Adrenal gland (tissue), 5 donors: ENCODE measurements at regions not wholly inside any gene's neighbourhood (a gene's known extent, or its start where the extent isn't known, plus 50 kb on each side); places are given as distances from the start of the nearest gene placed in this dataset.

Experiments used
- POLR2A ChIP-seq, 2 donors: fragments of 450-650 bp; IDR thresholded peaks; one replicate each; pipeline ENCODE4 v1.6.1; 2017; ENCODE audit warnings: antibody characterized with exemption in 2 of 2, mild to moderate bottlenecking in 2 of 2, moderate library complexity in 1 of 2
- TF ChIP-seq, protein P1 (sequence below), 6 experiments: fragments of 450-650 bp in 4 of 6; fragments of 200-600 bp in 2 of 6; sonication (generic) in 1 of 6; IDR thresholded peaks; 1 replicate in 5 of 6; 2 replicates in 1 of 6; pipeline versions ENCODE4 v1.5.1 to v1.8.0; 2016 to 2021; ENCODE audit warnings: antibody characterized with exemption in 6 of 6, mild to moderate bottlenecking in 2 of 6, moderate library complexity in 1 of 6
- donor health status: DM: no; HTN: no; CAD: no.

DNA sequence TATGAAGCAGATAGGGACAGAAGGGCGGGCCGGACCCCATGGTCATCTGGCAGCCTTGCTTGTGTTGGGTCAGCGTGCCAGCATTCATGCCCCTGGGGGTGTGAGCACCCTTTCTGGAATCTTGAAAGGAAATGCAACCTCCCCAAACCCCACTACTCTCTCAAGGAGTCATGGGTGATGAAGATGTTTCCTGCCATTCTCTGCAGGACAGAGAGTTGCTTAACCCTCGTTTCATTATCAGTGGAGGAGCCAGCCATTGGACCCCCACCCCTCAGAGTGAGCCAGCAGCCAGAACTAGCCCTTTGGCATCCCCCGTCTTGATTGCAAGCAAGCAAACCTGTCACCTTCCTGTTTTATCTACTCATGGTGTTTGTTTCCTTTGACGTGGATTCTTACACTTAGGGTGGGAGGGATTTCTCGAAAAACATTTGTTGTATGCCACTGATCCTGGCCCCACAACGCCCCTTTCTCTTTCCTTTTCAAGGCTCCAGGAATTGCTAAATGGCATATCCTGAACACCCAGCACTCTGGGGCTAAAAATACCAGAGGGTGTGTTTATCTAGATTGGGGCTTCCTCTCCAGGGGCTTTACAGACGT is 258.3 kb downstream of the ETS1 start:
- TF ChIP-seq, protein P1, sequence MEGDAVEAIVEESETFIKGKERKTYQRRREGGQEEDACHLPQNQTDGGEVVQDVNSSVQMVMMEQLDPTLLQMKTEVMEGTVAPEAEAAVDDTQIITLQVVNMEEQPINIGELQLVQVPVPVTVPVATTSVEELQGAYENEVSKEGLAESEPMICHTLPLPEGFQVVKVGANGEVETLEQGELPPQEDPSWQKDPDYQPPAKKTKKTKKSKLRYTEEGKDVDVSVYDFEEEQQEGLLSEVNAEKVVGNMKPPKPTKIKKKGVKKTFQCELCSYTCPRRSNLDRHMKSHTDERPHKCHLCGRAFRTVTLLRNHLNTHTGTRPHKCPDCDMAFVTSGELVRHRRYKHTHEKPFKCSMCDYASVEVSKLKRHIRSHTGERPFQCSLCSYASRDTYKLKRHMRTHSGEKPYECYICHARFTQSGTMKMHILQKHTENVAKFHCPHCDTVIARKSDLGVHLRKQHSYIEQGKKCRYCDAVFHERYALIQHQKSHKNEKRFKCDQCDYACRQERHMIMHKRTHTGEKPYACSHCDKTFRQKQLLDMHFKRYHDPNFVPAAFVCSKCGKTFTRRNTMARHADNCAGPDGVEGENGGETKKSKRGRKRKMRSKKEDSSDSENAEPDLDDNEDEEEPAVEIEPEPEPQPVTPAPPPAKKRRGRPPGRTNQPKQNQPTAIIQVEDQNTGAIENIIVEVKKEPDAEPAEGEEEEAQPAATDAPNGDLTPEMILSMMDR (IDR thresholded peaks at IDR 0.05) = no peak
- no peak for TF ChIP-seq POLR2A (IDR thresholded peaks at IDR 0.05)
